ES-I3 (cell line): ENCODE measurements at regions not wholly inside any gene's neighbourhood (a gene's known extent, or its start where the extent isn't known, plus 50 kb on each side); places are given as distances from the start of the nearest gene placed in this dataset.

Source experiments
- H3K36me3 ChIP-seq: 2 replicates; pipeline ENCODE4 v1.6.1; 2013; ENCODE audit warnings: mild to moderate bottlenecking, low read length, control low read depth, moderate library complexity; ENCODE audit not compliant: insufficient read depth
- H3K4me1 ChIP-seq: 2 replicates; pipeline ENCODE4 v1.6.1; 2013; ENCODE audit warnings: mild to moderate bottlenecking, control low read depth, low read length; ENCODE audit not compliant: insufficient read depth
- H3K9ac ChIP-seq: 2 replicates; pipeline ENCODE4 v1.6.1; 2013; ENCODE audit warnings: low read depth, mild to moderate bottlenecking, low read length, moderate library complexity
- H3K9me3 ChIP-seq: 2 replicates; pipeline ENCODE4 v1.6.1; 2013; ENCODE audit warnings: mild to moderate bottlenecking, low read length, moderate library complexity; ENCODE audit not compliant: control insufficient read depth, insufficient read depth

GRCh38 chr7:68507668-68508067, 1090.6 kb upstream of the AUTS2 start:
- Histone ChIP-seq H3K36me3 (no peaks in the 10 kb centered on the region; the same call in 1 of the 2 replicates), H3K9me3 (no peaks in the 10 kb centered on the region), H3K9ac (no peak overlapping the region), H3K4me1 (no peaks in the 10 kb centered on the region)

- H3K9me3 ChIP-seq: no peaks in the 10 kb centered on the region
- no peaks in the 10 kb centered on the region for H3K4me1 ChIP-seq
- H3K9ac ChIP-seq: no peak overlapping the region
Observed at GRCh38 chr7:68509054-68509453, 1089.2 kb upstream of the AUTS2 start.

DNA sequence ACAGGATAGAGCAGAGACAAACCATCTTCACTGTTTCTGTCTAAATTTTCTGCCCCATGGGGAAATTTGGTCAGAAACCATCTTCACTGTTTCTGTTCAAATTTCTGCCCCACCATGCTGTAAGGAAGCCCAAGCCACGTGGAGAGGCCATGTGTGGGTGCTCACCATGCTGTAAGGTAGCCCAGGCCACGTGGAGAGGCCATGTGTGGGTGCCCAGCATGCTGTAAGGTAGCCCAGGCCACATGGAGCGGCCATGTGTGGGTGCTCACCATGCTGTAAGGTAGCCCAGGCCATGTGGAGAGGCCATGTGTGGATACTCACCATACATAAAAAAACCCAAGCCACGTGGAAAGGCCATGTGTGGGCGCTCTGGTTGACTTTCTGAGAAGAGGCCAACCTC, 1088.7 kb upstream of the AUTS2 start:
- H3K9me3 ChIP-seq: no peaks in the 10 kb centered on the region
- no peaks in the 10 kb centered on the region; the same call in 1 of the 2 replicates for H3K36me3 ChIP-seq
- no peak overlapping the region for H3K9ac ChIP-seq
- H3K4me1 ChIP-seq: no peaks in the 10 kb centered on the region

More at GRCh38 chr7:68509054-68509453, 1089.2 kb upstream of the AUTS2 start:
- no peaks in the 10 kb centered on the region; the same call in 1 of the 2 replicates for H3K36me3 ChIP-seq

DNA sequence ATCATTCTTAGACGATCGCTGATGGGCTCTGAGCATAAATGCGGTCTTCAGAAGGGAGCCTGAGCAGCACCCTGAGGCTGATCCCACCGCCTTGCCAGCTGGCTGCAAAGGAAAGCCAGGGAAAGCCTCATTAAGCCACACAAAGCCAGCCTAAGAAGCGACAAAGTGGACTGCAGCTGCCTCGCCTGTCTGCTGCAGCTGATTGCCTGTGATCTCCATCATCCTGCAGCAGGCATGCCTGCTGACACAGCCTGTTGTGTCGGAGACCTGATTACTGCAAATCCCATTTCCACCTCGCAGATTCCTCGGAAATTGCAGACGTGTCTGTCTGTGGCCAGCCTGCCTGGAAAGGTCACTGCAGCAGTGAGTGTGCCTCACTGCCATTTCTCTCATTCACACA, 1087.0 kb upstream of the AUTS2 start:
- H3K9me3 ChIP-seq: no peaks in the 10 kb centered on the region
- no peaks in the 10 kb centered on the region for H3K4me1 ChIP-seq
- no peak overlapping the region for H3K9ac ChIP-seq
- H3K36me3 ChIP-seq: no peaks in the 10 kb centered on the region; the same call in 1 of the 2 replicates

DNA sequence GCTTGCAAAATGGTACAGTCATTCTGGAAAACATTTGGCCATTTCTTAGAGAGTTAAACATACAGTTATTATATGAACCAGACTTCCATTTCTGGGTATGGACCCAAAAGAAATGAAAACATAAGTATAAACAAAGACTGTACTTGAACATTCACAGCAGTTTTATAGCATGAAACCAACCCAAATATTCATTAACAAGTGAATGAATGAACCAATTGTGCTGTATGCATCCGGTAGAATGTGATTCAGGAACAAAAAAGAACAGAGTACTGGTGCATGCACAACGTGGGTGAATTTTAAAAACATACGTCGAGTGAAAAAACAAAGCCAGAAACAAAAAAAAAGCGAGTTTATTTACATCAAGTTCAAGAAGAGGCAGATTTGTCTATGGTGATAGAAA, 1085.8 kb upstream of the AUTS2 start:
- no peaks in the 10 kb centered on the region; the same call in 1 of the 2 replicates for H3K36me3 ChIP-seq
- no peak overlapping the region for H3K9ac ChIP-seq
- H3K4me1 ChIP-seq: no peaks in the 10 kb centered on the region
- H3K9me3 ChIP-seq: no peaks in the 10 kb centered on the region

DNA sequence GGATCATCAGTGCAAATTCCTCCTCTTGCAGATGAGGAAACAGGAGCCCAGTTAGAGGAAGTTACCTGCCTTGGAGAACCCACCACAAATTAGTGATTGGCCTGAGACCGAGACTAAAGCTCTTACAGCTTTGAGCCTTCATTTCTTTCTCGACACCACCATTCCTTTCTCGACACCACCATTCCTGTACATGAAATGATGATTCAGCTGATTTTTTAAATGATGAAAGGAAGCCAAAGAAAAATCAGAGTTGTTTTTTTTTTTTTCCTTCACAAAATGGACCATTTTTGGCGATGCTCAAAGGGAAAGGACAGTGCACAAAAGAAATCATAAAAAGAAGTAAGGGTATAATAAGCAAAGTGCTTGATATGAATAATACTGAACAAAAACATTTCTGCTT, 1080.2 kb upstream of the AUTS2 start:
- H3K36me3 ChIP-seq: no peaks in the 10 kb centered on the region
- no peaks in the 10 kb centered on the region for H3K4me1 ChIP-seq
- no peaks in the 10 kb centered on the region for H3K9me3 ChIP-seq
- H3K9ac ChIP-seq: no peak overlapping the region

DNA sequence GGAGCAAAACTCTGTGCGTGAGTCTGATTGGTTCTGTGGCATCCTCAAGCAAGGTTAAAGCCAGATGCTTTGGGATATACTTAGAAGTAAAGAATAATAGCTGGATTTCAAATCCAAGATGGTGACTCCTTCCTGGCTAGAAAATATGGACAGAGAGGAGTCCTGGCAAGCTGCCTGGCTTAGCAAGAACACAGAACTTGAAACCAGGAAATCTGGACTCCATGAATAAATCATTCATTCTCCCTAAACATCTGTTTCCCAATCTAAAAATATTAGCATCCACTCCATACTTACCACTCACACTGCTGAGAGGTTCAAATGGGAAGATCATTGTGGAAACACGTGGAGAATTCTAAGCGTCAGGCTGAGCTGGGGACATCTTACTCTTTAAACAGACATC, 1074.1 kb upstream of the AUTS2 start:
- no peak overlapping the region for H3K9ac ChIP-seq
- H3K9me3 ChIP-seq: no peaks in the 10 kb centered on the region
- no peaks in the 10 kb centered on the region for H3K36me3 ChIP-seq
- H3K4me1 ChIP-seq: no peaks in the 10 kb centered on the region

DNA sequence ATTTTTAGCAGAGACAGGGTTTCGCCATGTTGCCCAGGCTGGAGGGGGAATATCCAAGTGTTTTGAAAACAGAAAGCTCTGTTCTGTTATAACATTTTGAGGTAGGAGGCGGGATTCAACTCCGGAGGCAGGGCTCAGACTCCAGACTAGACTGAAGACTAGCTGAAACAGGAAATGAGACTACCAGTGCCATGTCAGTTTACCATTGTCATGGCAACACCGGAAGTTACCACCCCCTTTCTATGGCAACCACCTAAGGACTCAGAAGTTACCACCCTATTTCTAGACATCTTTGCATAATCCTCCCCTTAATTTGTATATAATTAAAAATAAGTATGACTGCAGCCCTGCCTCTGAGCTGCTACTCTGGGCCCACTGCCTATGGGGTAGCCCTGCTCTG, 1069.1 kb upstream of the AUTS2 start:
- no peaks in the 10 kb centered on the region for H3K36me3 ChIP-seq
- H3K4me1 ChIP-seq: no peaks in the 10 kb centered on the region
- H3K9ac ChIP-seq: no peak overlapping the region
- H3K9me3 ChIP-seq: no peaks in the 10 kb centered on the region; the same call in 1 of the 2 replicates

DNA sequence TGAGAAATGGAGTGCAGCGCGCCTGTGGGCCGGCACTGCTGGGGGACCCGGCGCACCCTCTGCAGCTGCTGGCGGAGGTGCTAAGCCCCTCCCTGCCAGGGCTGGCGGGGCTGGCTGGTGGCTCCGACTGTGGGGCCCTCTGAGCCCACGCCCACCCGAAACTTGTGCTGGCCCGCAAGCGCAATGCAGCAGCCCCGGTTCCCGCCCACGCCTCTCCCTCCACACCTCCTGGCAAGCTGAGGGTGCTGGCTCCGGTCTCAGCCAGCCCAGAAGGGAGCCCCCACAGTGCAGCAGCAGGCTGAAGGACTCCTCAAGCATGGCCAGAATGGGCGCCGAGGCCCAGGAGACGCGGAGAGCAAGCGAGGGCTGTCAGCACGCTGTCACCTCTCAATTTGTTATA, 1063.0 kb upstream of the AUTS2 start:
- H3K9me3 ChIP-seq: no peaks in the 10 kb centered on the region; the same call in 1 of the 2 replicates

DNA sequence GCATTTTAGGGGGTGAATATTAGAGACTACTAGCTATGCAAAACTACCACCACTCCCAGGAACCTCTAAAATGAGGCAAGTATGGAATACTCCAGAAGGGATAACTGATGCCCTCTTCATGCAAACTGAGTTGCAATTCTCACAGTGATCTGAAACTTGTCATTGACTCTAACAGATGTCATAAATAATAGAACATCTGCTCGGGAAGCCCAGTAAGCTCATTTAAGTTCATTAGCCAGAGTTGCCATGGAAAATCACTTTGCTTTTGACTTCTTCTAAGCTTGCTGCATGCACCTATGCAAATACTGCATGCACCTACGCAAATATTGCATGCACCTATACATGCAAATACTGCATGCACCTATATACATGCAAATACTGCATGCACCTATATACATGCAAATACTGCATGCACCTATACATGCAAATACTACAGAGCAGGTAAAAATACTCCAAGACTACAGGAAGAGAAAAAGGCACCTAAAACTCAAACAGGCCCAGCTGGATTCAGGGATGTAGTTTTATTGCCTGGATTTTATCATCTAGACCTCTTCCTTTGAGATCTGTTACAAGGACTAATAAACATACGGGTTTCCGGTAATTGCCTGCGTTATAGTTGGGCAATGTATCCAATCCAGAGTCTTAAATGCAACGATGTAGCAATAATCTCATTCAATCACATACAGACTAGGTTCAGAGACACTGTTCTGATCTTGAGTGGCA, 1061.1 kb upstream of the AUTS2 start:
- no peaks in the 10 kb centered on the region for H3K4me1 ChIP-seq
- no peaks in the 10 kb centered on the region for H3K36me3 ChIP-seq
- H3K9ac ChIP-seq: no peak overlapping the region
- H3K9me3 ChIP-seq: no peaks in the 10 kb centered on the region; the same call in 1 of the 2 replicates

More for the DNA sequence above, 1063.0 kb upstream of the AUTS2 start:
- no peak overlapping the region for H3K9ac ChIP-seq
- H3K4me1 ChIP-seq: no peaks in the 10 kb centered on the region
- H3K36me3 ChIP-seq: no peaks in the 10 kb centered on the region

- no peaks in the 10 kb centered on the region for H3K4me1 ChIP-seq
- H3K9me3 ChIP-seq: no peaks in the 10 kb centered on the region; the same call in 1 of the 2 replicates
- no peak overlapping the region for H3K9ac ChIP-seq
- H3K36me3 ChIP-seq: no peaks in the 10 kb centered on the region
Observed at GRCh38 chr7:68537774-68538071, 1060.6 kb upstream of the AUTS2 start.

GRCh38 chr7:68542831-68543230, 1055.4 kb upstream of the AUTS2 start:
- Histone ChIP-seq H3K36me3 (no peaks in the 10 kb centered on the region), H3K9ac (no peak overlapping the region), H3K9me3 (no peaks in the 10 kb centered on the region; the same call in 1 of the 2 replicates), H3K4me1 (peaks cover 4% of the 10 kb centered on the region; the same call in 1 of the 2 replicates)

- H3K36me3 ChIP-seq: no peaks in the 10 kb centered on the region
- H3K9me3 ChIP-seq: no peaks in the 10 kb centered on the region; the same call in 1 of the 2 replicates
- peaks cover 4% of the 10 kb centered on the region; the same call in 1 of the 2 replicates for H3K4me1 ChIP-seq
- H3K9ac ChIP-seq: no peak overlapping the region
Observed at GRCh38 chr7:68544851-68545250, 1053.4 kb upstream of the AUTS2 start.

- H3K36me3 ChIP-seq: no peaks in the 10 kb centered on the region
- peaks cover 4% of the 10 kb centered on the region; the same call in 1 of the 2 replicates for H3K4me1 ChIP-seq
- H3K9ac ChIP-seq: no peak overlapping the region
- H3K9me3 ChIP-seq: no peaks in the 10 kb centered on the region
Observed at GRCh38 chr7:68547181-68547580, 1051.1 kb upstream of the AUTS2 start.

DNA sequence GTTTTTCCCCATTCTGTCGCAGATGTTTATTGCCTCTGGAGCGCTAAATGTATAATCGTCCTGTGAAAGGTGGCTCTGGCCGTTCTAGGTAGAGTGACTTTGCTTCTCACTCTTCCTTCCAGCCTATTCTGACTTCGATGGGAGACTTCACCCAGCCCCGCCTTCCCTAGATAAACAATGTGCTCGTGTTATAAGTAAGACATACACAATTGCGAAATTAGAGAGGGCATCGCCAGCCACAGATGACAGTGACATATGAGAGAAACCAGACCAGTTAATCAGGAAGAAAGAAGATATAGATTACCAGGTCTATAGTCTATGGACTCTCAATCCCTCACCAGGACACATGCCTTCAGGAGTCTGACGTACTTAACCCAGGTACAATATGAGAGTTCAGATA, 1050.5 kb upstream of the AUTS2 start:
- peaks cover 4% of the 10 kb centered on the region; the same call in 1 of the 2 replicates for H3K4me1 ChIP-seq
- no peaks in the 10 kb centered on the region for H3K9me3 ChIP-seq
- no peaks in the 10 kb centered on the region for H3K36me3 ChIP-seq
- no peak overlapping the region for H3K9ac ChIP-seq
